ENCODE measurements at regions not wholly inside any gene's neighbourhood (a gene's known extent, or its start where the extent isn't known, plus 50 kb on each side); places are given as distances from the start of the nearest gene placed in this dataset.

DNA sequence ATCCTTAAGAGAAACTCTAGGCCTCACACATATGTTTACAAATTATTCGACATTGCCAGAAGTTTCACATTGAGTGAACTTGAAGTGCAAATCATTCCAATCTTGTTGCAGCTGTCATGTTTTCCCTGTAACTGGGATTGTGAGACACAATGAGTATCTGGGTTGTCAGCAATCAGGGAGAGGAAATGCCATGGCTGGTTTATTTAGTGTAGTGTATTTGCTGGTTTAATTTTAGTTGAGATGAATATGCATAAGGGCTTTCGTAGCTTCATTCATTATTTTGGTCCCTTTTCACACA, 54.2 kb upstream of the USP1 start:
- BruUV-seq (replicated peaks): no TSS peak
- 20% methylated on average over 2 of the region's 2 CpGs for WGBS (ENCODE audit: insufficient coverage, insufficient replicate concordance, low lambda C conversion rate, missing lambda C conversion rate)
- Histone ChIP-seq H3K36me3 (ENCODE audit: control insufficient read depth in 2 of 2, insufficient read depth in 2 of 2, low read length in 1 of 2) (no peaks in the 10 kb centered on the region), H3K27ac (ENCODE audit: control insufficient read depth, insufficient read depth) (no peak overlapping the region), H3K27me3 (replicated peaks in 1 of 2; ENCODE audit: control insufficient read depth in 2 of 2, insufficient read depth in 2 of 2, low read length in 1 of 2) (no peaks in the 10 kb centered on the region; a peak in 1 of 4 replicates), H3K4me3 (no peak overlapping the region), H3K4me2 (ENCODE audit: control insufficient read depth, insufficient read depth) (no peak overlapping the region), H2AFZ (ENCODE audit: control insufficient read depth, low read depth, low read length) (no peak overlapping the region), H3K4me1 (ENCODE audit: control insufficient read depth, insufficient read depth, low read length) (no peaks in the 10 kb centered on the region), H4K20me1 (ENCODE audit: control insufficient read depth, insufficient read depth) (no peaks in the 10 kb centered on the region), H3K79me2 (ENCODE audit: control insufficient read depth, insufficient read depth, low read length) (no peaks in the 10 kb centered on the region), H3K9ac (ENCODE audit: control insufficient read depth, insufficient read depth, low read length) (no peak overlapping the region), H3K9me3 (replicated peaks; ENCODE audit: control insufficient read depth, insufficient read depth, low read length) (no peaks in the 10 kb centered on the region)
- RAD21 ChIA-PET (ENCODE audit: unreplicated experiment): no interaction called here
- ATAC-seq: no peak
- no peak for FAIRE-seq
- in situ Hi-C loops (cut with MboI): no loop called here
- CTCF ChIA-PET: interaction anchor here (1.0 kb wide), 1 partner anchor 8 kb away, joined by 3 read pairs; no protein-coding TSS in a partner anchor
- TF ChIP-seq ATF7 (IDR thresholded peaks at IDR 0.05; ENCODE audit: low read depth) (no peak), TCF3 (IDR thresholded peaks at IDR 0.05; ENCODE audit: borderline replicate concordance, insufficient read depth, low read depth, low read length) (no peak), HDAC6 (IDR thresholded peaks at IDR 0.05; ENCODE audit: unreplicated experiment) (no peak), HCFC1 (IDR thresholded peaks at IDR 0.05; ENCODE audit: low read length) (no peak), MTA2 (IDR thresholded peaks at IDR 0.05; ENCODE audit: low read depth) (no peak), E2F8 (IDR thresholded peaks at IDR 0.05; ENCODE audit: low read depth, partially characterized antibody) (no peak), EED (IDR thresholded peaks at IDR 0.05; ENCODE audit: low read depth) (no peak)
- TF ChIP-seq, protein P1, sequence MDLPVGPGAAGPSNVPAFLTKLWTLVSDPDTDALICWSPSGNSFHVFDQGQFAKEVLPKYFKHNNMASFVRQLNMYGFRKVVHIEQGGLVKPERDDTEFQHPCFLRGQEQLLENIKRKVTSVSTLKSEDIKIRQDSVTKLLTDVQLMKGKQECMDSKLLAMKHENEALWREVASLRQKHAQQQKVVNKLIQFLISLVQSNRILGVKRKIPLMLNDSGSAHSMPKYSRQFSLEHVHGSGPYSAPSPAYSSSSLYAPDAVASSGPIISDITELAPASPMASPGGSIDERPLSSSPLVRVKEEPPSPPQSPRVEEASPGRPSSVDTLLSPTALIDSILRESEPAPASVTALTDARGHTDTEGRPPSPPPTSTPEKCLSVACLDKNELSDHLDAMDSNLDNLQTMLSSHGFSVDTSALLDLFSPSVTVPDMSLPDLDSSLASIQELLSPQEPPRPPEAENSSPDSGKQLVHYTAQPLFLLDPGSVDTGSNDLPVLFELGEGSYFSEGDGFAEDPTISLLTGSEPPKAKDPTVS (IDR thresholded peaks at IDR 0.05; ENCODE audit: low read depth, low read length): no peak
- TF ChIP-seq, protein P2, sequence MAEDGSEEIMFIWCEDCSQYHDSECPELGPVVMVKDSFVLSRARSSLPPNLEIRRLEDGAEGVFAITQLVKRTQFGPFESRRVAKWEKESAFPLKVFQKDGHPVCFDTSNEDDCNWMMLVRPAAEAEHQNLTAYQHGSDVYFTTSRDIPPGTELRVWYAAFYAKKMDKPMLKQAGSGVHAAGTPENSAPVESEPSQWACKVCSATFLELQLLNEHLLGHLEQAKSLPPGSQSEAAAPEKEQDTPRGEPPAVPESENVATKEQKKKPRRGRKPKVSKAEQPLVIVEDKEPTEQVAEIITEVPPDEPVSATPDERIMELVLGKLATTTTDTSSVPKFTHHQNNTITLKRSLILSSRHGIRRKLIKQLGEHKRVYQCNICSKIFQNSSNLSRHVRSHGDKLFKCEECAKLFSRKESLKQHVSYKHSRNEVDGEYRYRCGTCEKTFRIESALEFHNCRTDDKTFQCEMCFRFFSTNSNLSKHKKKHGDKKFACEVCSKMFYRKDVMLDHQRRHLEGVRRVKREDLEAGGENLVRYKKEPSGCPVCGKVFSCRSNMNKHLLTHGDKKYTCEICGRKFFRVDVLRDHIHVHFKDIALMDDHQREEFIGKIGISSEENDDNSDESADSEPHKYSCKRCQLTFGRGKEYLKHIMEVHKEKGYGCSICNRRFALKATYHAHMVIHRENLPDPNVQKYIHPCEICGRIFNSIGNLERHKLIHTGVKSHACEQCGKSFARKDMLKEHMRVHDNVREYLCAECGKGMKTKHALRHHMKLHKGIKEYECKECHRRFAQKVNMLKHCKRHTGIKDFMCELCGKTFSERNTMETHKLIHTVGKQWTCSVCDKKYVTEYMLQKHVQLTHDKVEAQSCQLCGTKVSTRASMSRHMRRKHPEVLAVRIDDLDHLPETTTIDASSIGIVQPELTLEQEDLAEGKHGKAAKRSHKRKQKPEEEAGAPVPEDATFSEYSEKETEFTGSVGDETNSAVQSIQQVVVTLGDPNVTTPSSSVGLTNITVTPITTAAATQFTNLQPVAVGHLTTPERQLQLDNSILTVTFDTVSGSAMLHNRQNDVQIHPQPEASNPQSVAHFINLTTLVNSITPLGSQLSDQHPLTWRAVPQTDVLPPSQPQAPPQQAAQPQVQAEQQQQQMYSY (CRISPR knock-in tag; IDR thresholded peaks at IDR 0.05): no peak
- POLR2A ChIA-PET: no interaction called here
- no peak for DNase-seq (ENCODE audit: low read depth, low spot score)
- SMC1A ChIA-PET (ENCODE audit: uncharacterized antibody, unreplicated experiment): interaction anchor here (0.9 kb wide), 1 partner anchor 702 kb away, joined by 3 read pairs; no protein-coding TSS in a partner anchor
- intact Hi-C loops (cut with micrococcal nuclease; ENCODE audit: unreplicated experiment): no loop called here
